H1 (cell line): ENCODE measurements at regions not wholly inside any gene's neighbourhood (a gene's known extent, or its start where the extent isn't known, plus 50 kb on each side); places are given as distances from the start of the nearest gene placed in this dataset.

ENCODE experiments used
- CTCF ChIA-PET: fragments of 300-600 bp; sonication (Branson Sonifier 250); formaldehyde crosslinking; loops from one replicate; lab custom pipeline; 2021; ENCODE audit not compliant: partially characterized antibody; lab: Charles Lee
- POLR2A ChIA-PET: fragments of 300-600 bp; sonication (Branson Sonifier 250); formaldehyde crosslinking; loops from one replicate; lab custom pipeline; 2021; ENCODE audit warnings: inconsistent platforms; ENCODE audit not compliant: partially characterized antibody; lab: Charles Lee
- DNase-seq, 2 experiments: peaks; one replicate each; pipeline versions ENCODE4 v3.0.0 to v3.0.0-alpha.2; 2010 to 2022; ENCODE audit warnings: low spot score in 2 of 2, low read depth in 1 of 2, mixed read lengths in 1 of 2
- FAIRE-seq: peaks from 2 replicates; lab custom pipeline; 2011; peaks lifted over from hg19 to GRCh38; lab: Jason Lieb, UNC
- H2AFZ ChIP-seq: 2 replicates; pipeline ENCODE4 v1.8.1; 2012; ENCODE audit warnings: low read length, inconsistent platforms
- H2AK5ac ChIP-seq: 2 replicates; pipeline ENCODE4 v1.6.1; 2013; ENCODE audit warnings: low read depth, low read length
- H2BK120ac ChIP-seq: replicated peaks from 2 replicates; pipeline ENCODE3; 2013; ENCODE audit warnings: low read depth, low read length, inconsistent platforms
- H2BK12ac ChIP-seq: 2 replicates; pipeline ENCODE4 v1.6.1; 2013; ENCODE audit warnings: low read depth, low read length
- H2BK15ac ChIP-seq: 2 replicates; pipeline ENCODE4 v1.6.1; 2013; ENCODE audit warnings: low read length
- H2BK20ac ChIP-seq: 2 replicates; pipeline ENCODE4 v1.6.1; 2013; ENCODE audit warnings: low read length
- H2BK5ac ChIP-seq: 2 replicates; pipeline ENCODE4 v1.6.1; 2013; ENCODE audit warnings: low read depth, low read length
- H3K14ac ChIP-seq: 2 replicates; pipeline ENCODE4 v1.6.1; 2013; ENCODE audit warnings: inconsistent platforms; ENCODE audit not compliant: insufficient read length
- H3K18ac ChIP-seq: 2 replicates; pipeline ENCODE4 v1.6.1; 2013; ENCODE audit warnings: low read length; ENCODE audit errors: extremely low read depth
- H3K23ac ChIP-seq: 2 replicates; pipeline ENCODE4 v1.6.1; 2013; ENCODE audit warnings: inconsistent platforms; ENCODE audit not compliant: insufficient read length
- H3K23me2 ChIP-seq: 2 replicates; pipeline ENCODE4 v1.6.1; 2013; ENCODE audit warnings: low read depth, low read length
- H3K27ac ChIP-seq: 2 replicates; pipeline ENCODE4 v1.6.1; 2011; ENCODE audit warnings: low read depth, low read length, inconsistent platforms
- H3K27me3 ChIP-seq, 4 experiments: replicated peaks in 1 of 4; 1 replicate in 1 of 4; 2 replicates in 3 of 4; pipeline versions ENCODE4 v1.6.1 to v1.8.1; 2011 to 2013; ENCODE audit warnings: low read length in 3 of 4, mild to moderate bottlenecking in 3 of 4, inconsistent platforms in 2 of 4, mixed read lengths in 2 of 4, moderate library complexity in 1 of 4; ENCODE audit not compliant: control insufficient read depth in 3 of 4, insufficient read depth in 3 of 4; ENCODE audit errors: extremely low read depth in 1 of 4
- H3K36me3 ChIP-seq, 4 experiments: 2 replicates each; pipeline versions ENCODE4 v1.6.1 to v1.8.1; 2011 to 2013; ENCODE audit warnings: mild to moderate bottlenecking in 4 of 4, low read length in 3 of 4, moderate library complexity in 2 of 4, control low read depth in 1 of 4, inconsistent platforms in 1 of 4; ENCODE audit not compliant: insufficient read depth in 4 of 4, control insufficient read depth in 2 of 4
- H3K4ac ChIP-seq: replicated peaks from 2 replicates; pipeline ENCODE3; 2013; ENCODE audit warnings: low read length, low read depth, mixed read lengths, inconsistent platforms; ENCODE audit not compliant: insufficient read length
- H3K4me1 ChIP-seq, 4 experiments: replicated peaks in 1 of 4; 1 replicate in 1 of 4; 2 replicates in 3 of 4; pipeline versions ENCODE4 v1.6.1 to v1.8.1; 2011 to 2013; ENCODE audit warnings: low read length in 3 of 4, inconsistent platforms in 2 of 4, mixed read lengths in 1 of 4; ENCODE audit not compliant: insufficient read depth in 4 of 4, control insufficient read depth in 3 of 4
- H3K4me2 ChIP-seq, 2 experiments: 2 replicates each; pipeline versions ENCODE4 v1.6.1 to v1.8.1; 2011 to 2013; ENCODE audit warnings: low read depth in 2 of 2, low read length in 2 of 2, control low read depth in 1 of 2, inconsistent platforms in 1 of 2, mild to moderate bottlenecking in 1 of 2; ENCODE audit not compliant: insufficient read depth in 1 of 2
- H3K4me3 ChIP-seq, 4 experiments: fragments of 200-600, 300-600 bp in 1 of 4; sonication (generic), shearing (Covaris generic), sonication (Bioruptor Twin) in 1 of 4; 2 replicates each; pipeline versions ENCODE4 v1.5.1 to v1.8.1; 2011 to 2016; ENCODE audit warnings: low read length in 4 of 4, low read depth in 3 of 4, control low read depth in 2 of 4, inconsistent platforms in 2 of 4, mild to moderate bottlenecking in 2 of 4, mixed read lengths in 1 of 4, moderate library complexity in 1 of 4; ENCODE audit not compliant: insufficient read depth in 2 of 4; ENCODE audit errors: extremely low read depth in 1 of 4
- H3K56ac ChIP-seq: replicated peaks from 2 replicates; pipeline ENCODE3; 2013; ENCODE audit warnings: low read depth, mild to moderate bottlenecking, mixed read lengths, low read length, inconsistent platforms; ENCODE audit not compliant: insufficient read length
- H3K79me1 ChIP-seq: 2 replicates; pipeline ENCODE4 v1.6.1; 2013; ENCODE audit warnings: low read depth, low read length, control low read depth
- H3K79me2 ChIP-seq, 2 experiments: 2 replicates each; pipeline versions ENCODE4 v1.6.1 to v1.8.1; 2012 to 2013; ENCODE audit warnings: low read length in 2 of 2, mild to moderate bottlenecking in 2 of 2, inconsistent platforms in 1 of 2; ENCODE audit not compliant: insufficient read depth in 2 of 2, control insufficient read depth in 1 of 2
- H3K9ac ChIP-seq, 4 experiments: replicated peaks in 1 of 4; 1 replicate in 1 of 4; 2 replicates in 3 of 4; pipeline versions ENCODE4 v1.6.1 to v1.8.1; 2011 to 2013; ENCODE audit warnings: low read depth in 3 of 4, low read length in 3 of 4, control low read depth in 2 of 4, mild to moderate bottlenecking in 2 of 4, moderate library complexity in 2 of 4, inconsistent platforms in 1 of 4; ENCODE audit errors: extremely low read depth in 1 of 4
- H3K9me3 ChIP-seq, 2 experiments: 2 replicates each; pipeline versions ENCODE4 v1.6.1 to v1.8.1; 2012 to 2013; ENCODE audit warnings: mild to moderate bottlenecking in 2 of 2, moderate library complexity in 2 of 2, control low read depth in 1 of 2, inconsistent platforms in 1 of 2, low read depth in 1 of 2, low read length in 1 of 2, mixed read lengths in 1 of 2; ENCODE audit not compliant: insufficient read depth in 2 of 2
- H4K20me1 ChIP-seq, 2 experiments: replicated peaks in 1 of 2; 2 replicates each; pipeline versions ENCODE3 to v1.8.1; 2011 to 2013; ENCODE audit warnings: inconsistent platforms in 2 of 2, low read length in 2 of 2, mild to moderate bottlenecking in 1 of 2; ENCODE audit not compliant: insufficient read depth in 2 of 2, control insufficient read depth in 1 of 2
- H4K5ac ChIP-seq: 2 replicates; pipeline ENCODE4 v1.6.1; 2013; ENCODE audit warnings: low read length, low read depth, mixed read lengths, inconsistent platforms; ENCODE audit not compliant: insufficient read length
- H4K8ac ChIP-seq: 2 replicates; pipeline ENCODE4 v1.8.0; 2013; ENCODE audit warnings: mild to moderate bottlenecking, moderate library complexity, low read length, inconsistent platforms; ENCODE audit not compliant: insufficient read depth; ENCODE audit errors: extremely low read depth
- H4K91ac ChIP-seq: replicated peaks from 2 replicates; pipeline ENCODE3; 2013; ENCODE audit warnings: low read length, mixed read lengths, inconsistent platforms; ENCODE audit not compliant: insufficient read length
- ASH2L ChIP-seq: fragments of 200-600, 300-600 bp; sonication (generic); IDR thresholded peaks from one replicate; pipeline ENCODE4 v1.7.1; 2017; ENCODE audit warnings: low read length
- CBX8 ChIP-seq: fragments of 300-800, 300-1000 bp; sonication (generic); IDR thresholded peaks from 2 replicates; pipeline ENCODE4 v1.7.1; 2016; ENCODE audit warnings: low read depth, low read length, borderline replicate concordance
- CREB1 ChIP-seq: IDR thresholded peaks from 2 replicates; pipeline ENCODE4 v1.6.1; 2012; ENCODE audit warnings: inconsistent platforms
- EP300 ChIP-seq, 2 experiments: IDR thresholded peaks; 1 replicate in 1 of 2; 2 replicates in 1 of 2; pipeline ENCODE4 v1.6.1; 2011 to 2012; ENCODE audit warnings: low read depth in 2 of 2, low read length in 2 of 2, mild to moderate bottlenecking in 2 of 2, borderline replicate concordance in 1 of 2, inconsistent platforms in 1 of 2, moderate library complexity in 1 of 2
- JUND ChIP-seq: IDR thresholded peaks from 2 replicates; pipeline ENCODE4 v1.6.1; 2011; ENCODE audit warnings: mild to moderate bottlenecking, improper control_type of control experiment, low read length
- MAX ChIP-seq: IDR thresholded peaks from 2 replicates; pipeline ENCODE4 v1.6.1; 2012; ENCODE audit warnings: inconsistent platforms
- NANOG ChIP-seq: IDR thresholded peaks from 2 replicates; pipeline ENCODE4 v1.6.1; 2011; ENCODE audit warnings: low read length, low read depth, mild to moderate bottlenecking, inconsistent platforms; ENCODE audit not compliant: insufficient read depth, poor library complexity, severe bottlenecking
- NRF1 ChIP-seq: IDR thresholded peaks from 2 replicates; pipeline ENCODE4 v1.6.1; 2011; ENCODE audit warnings: mild to moderate bottlenecking, low read depth, low read length, improper control_type of control experiment
- SIRT6 ChIP-seq: IDR thresholded peaks from one replicate; pipeline ENCODE4 v1.7.1; 2012; ENCODE audit warnings: low read length, inconsistent platforms
- SIX5 ChIP-seq: IDR thresholded peaks from 2 replicates; pipeline ENCODE4 v1.6.1; 2011; ENCODE audit warnings: mild to moderate bottlenecking, low read depth, low read length
- SRF ChIP-seq: IDR thresholded peaks from 2 replicates; pipeline ENCODE4 v1.6.1; 2011; ENCODE audit warnings: mild to moderate bottlenecking, low read depth, low read length, moderate library complexity
- ZNF274 ChIP-seq: IDR thresholded peaks from 2 replicates; pipeline ENCODE4 v1.7.0; 2012; ENCODE audit warnings: low read length, borderline replicate concordance; ENCODE audit errors: extremely low read depth
- WGBS, 2 experiments: shearing (Covaris generic) in 1 of 2; methylation state at CpG; one replicate each; pipeline versions ENCODE4 v1.1.6 to v1.1.7; 2013 to 2015; ENCODE audit warnings: low lambda C conversion rate in 2 of 2, mixed read lengths in 2 of 2, inconsistent platforms in 1 of 2, low coverage in 1 of 2, missing lambda C conversion rate in 1 of 2; ENCODE audit not compliant: insufficient replicate concordance in 2 of 2, insufficient coverage in 1 of 2, insufficient read length in 1 of 2; ENCODE audit errors: extremely low coverage in 1 of 2, missing lambda C conversion rate in 1 of 2; 5-methylcytosine and 5-hydroxymethylcytosine counted together

DNA sequence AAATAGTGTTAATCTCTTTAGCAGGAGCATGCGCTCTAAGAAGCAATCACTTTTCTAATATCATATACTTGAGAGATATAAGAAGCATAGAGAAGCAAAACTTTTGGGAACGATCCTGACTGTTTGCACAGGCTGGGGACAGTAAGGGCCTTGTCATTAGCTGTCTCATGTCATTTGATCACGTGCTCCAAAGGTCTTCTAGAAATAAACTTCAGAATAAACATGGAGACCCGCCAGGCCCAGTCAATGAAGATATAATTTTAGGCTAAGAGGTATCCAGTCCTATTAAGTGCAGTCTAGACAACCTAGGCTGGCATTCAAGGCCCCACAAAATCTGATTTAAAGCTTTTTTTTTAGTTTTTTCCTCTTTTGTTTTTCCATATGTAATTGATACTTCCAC lies 111.0 kb upstream of the APC start:
- DNase-seq, result no peak
- no peak overlapping the region for H3K14ac ChIP-seq
- no peaks in the 10 kb centered on the region for H4K20me1 ChIP-seq
- H3K23ac ChIP-seq, result no peak overlapping the region
- H3K9me3 ChIP-seq, result no peaks in the 10 kb centered on the region
- no peak overlapping the region for H2AFZ ChIP-seq
- no peak overlapping the region for H2BK12ac ChIP-seq
- no peak overlapping the region for H3K27ac ChIP-seq
- H4K8ac ChIP-seq, result no peak overlapping the region
- ChIA-PET POLR2A (no interaction called here), CTCF (interaction anchor here (0.6 to 1.8 kb wide), 3 partner anchors 8 to 275 kb away, joined by 3 to 8 read pairs (median 4); no protein-coding TSS in a partner anchor)
- H3K36me3 ChIP-seq, result no peaks in the 10 kb centered on the region
- H2BK120ac ChIP-seq, result no peak overlapping the region
- 91% methylated on average over 4 of the region's 4 CpGs; no CpG with 5 or more reads in 1 of the 2 experiments for WGBS, 2 experiments
- H4K5ac ChIP-seq, result no peak overlapping the region
- H2BK20ac ChIP-seq, result no peak overlapping the region
- no peak overlapping the region for H3K4ac ChIP-seq
- TF ChIP-seq JUND, result no peak
- no peak for TF ChIP-seq SRF
- TF ChIP-seq ZNF274, result no peak
- TF ChIP-seq MAX, result no peak
- TF ChIP-seq NANOG, result no peak
- TF ChIP-seq CBX8, result no peak
- TF ChIP-seq ASH2L, result no peak
- TF ChIP-seq EP300 (IDR thresholded peaks at IDR 0.05; ENCODE audit: borderline replicate concordance in 1 of 2, low read depth in 2 of 2, low read length in 2 of 2), result no peak
- TF ChIP-seq CREB1, result no peak
- no peak for TF ChIP-seq SIX5
- TF ChIP-seq SIRT6, result no peak
- TF ChIP-seq NRF1, result no peak
- TF ChIP-seq, all 59 proteins: peak for 0
- Histone ChIP-seq H4K91ac (no peak overlapping the region), H3K9ac (no peak overlapping the region), H3K79me1 (no peaks in the 10 kb centered on the region), H2BK5ac (no peak overlapping the region), H3K56ac (no peak overlapping the region), H3K79me2 (no peaks in the 10 kb centered on the region), H3K23me2 (no peaks in the 10 kb centered on the region), H3K27me3 (no peaks in the 10 kb centered on the region), H3K4me1 (peaks cover 2 to 9% (median 6%) of the 10 kb centered on the region in 4 experiments; a peak in 4 of 7 replicates), H3K4me2 (no peak overlapping the region), H2BK15ac (no peak overlapping the region), H3K18ac (no peak overlapping the region), H3K4me3 (no peak overlapping the region), H2AK5ac (no peak overlapping the region)
- FAIRE-seq, result no peak
